ENCODE measurements at regions not wholly inside any gene's neighbourhood (a gene's known extent, or its start where the extent isn't known, plus 50 kb on each side); places are given as distances from the start of the nearest gene placed in this dataset.
"Not testable (repeated sequence)": the region's sequence is repeated elsewhere in the genome, so short reads cannot be mapped to it uniquely, and the experiment has no call there.

DNA sequence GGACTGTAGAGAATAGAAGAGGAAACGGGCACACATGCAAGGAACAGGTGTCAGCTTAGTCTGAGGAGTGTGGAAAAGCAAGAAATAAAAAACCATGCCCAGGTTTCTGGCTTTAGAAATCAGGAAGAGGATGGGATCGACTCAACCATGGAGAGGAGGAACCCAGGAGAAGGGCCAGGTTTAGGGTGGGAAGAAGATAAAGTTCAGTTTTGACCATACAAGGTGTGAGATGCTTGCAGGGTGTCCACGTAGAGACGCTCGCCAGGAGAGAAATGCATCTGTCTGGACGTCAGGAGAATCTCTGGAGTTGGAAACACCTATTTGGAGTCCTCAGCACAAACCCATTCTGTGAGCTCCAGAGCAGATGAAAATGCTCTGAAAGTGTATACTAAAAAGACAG is 275.1 kb downstream of the CYRIA start:
- DNase-seq: no peak

DNA sequence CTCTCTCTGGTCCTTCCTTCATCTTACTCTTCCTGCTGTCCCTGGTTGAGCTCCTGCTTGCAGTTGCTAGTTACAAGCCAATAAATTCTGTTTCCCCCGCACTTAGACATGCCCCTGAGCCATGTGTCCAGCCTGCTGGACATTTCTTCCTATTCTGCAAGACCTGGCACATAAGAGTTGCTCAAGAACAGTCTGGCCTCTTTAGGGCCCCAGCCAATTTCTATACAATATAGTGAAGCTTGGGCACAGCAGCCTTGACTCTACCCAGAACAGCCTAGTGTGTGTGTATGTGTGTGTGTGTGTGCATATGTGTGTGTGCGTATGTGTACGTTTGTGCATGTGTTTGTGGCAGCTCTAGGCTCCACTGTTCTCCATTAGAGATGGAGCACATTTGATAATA is 276.0 kb downstream of the CYRIA start:
- DNase-seq: no peak

DNA sequence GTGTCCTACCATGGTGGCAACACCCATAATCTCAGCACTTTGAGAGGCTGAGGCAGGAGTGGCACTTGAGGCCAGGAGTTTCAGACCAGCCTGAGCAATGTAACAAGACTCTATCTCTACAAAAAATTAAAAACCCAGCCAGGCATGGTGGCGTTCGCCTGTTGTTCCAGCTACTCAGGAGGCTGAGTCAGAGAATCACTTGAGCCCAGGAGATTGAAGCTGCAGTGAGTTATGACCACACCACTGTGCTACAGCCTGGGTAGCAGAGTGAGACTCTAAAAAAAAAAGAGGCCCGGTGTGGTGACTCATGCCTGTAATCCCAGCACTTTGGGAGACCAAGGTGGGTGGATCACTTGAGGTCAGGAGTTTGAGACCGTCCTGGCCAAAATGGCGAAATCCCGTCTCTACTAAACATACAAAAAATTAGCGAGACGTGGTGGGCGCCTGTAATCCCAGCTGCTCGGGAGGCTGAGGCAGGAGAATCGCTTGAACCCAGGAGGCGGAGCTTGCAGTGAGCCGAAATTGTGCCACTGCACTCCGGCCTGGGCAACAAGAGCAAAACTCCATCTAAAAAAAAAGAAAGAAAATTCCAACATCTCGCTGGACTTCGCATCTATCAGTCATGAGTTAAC is 277.3 kb downstream of the CYRIA start:
- not testable (repeated sequence) for DNase-seq

DNA sequence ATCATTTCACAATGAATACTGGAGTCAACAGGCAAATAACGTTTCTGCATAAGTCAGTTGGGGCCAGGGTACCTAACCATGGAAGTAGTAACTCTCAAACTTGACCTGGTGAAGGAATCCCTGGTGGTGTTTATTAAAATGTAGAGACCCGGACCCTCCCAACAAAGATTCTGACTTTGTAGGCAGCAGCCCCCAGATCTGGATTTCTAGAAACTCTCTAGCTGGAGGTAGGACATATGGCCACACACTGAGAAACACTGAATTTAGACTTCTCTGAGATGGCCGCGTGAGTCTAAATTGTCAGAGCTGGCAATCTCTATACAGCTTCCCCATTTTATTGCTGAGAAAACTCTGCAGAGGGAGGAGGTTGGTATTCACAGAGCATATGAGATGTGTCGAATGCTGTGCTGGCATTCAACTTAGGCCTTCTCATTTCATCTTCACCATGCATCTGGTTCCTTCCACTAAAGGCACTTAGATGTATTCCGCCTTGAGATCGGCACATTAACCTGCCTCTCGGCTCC is 278.1 kb downstream of the CYRIA start:
- DNase-seq: no peak

- DNase-seq: no peak
These were observed 279.2 kb downstream of the CYRIA start for GRCh38 chr2:16386431-16386830.

GRCh38 chr2:16386031-16386430 is 279.6 kb downstream of the CYRIA start:
- no peak for DNase-seq

GRCh38 chr2:16385341-16385740 is 280.3 kb downstream of the CYRIA start:
- no peak for DNase-seq

- no peak for DNase-seq
These were observed 282.2 kb downstream of the CYRIA start for GRCh38 chr2:16383411-16383810.

- DNase-seq: no peak
These were observed 283.2 kb downstream of the CYRIA start for GRCh38 chr2:16382451-16382850.

DNA sequence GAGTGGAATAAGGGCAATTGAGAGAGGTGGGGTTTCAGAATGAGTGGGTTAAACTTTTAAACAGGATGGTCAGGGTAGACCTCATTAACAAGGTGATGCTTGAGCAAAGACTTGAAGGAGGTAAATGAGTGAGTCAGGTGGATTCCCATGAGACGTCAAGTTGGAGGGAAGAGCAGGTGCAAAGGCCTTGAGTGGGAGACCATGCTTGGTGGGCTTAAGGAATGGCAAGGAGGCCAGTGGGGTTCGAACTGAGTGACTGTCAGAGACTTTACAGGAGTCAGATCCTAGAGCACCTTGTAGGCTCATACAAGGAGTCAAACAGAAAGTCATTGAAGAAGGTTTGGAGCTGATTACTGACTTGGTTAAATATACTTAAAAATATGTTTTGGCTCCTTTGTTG is 284.1 kb downstream of the CYRIA start:
- DNase-seq: no peak

DNA sequence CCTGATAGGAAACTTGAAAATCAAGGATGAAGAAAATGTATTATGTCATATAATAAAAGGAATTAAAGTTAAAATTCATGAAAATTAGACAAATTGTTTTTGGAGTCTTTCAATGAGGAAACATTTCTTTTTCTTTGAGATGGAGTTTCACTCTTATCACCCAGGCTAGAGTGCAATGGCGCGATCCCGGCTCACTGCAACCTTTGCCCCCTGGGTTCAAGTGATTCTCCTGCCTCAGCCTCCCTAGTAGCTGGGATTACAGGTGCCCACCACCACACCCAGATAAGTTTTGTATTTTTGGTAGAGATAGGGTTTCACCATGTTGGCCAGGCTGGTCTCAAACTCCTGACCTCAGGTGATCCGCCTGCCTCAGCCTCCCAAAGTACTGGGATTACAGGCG is 285.7 kb downstream of the CYRIA start:
- DNase-seq: not testable (repeated sequence)

DNA sequence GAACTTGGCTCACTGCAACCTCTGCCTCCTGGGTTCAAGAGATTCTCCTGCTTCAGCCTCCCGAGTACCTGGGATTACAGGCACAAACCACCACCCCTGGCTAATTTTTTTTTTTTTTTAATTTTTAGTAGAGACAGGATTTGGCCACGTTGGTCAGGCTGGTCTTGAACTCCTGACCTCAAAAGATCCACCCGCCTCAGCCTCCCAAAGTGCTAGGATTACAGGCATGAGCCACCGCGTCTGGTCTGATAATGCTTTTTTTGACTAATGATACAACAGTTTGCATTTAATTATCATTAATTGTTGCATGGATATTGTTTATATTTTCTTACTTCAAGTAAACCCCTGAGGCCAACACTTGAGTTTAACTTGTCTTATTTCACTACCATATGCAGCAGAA is 286.6 kb downstream of the CYRIA start:
- not testable (repeated sequence) for DNase-seq

DNA sequence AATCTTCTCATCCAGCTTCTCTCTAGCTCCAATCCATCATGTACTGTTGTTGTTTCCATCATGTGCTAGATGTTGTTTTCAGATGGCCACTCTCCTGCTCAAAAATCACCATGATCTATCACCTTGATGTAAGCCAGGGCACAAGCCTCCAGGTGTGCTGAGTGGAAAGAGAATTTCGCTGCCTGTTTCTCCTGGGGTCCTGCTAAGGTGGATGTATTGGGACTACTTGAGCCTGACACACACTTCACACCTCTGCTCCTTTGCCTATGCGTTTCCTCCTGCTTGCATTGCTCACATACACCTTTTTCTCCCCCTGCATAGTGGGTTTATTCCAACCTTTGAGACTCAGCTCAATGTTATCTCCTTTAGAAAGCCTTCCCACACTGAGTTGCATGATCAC is 287.6 kb downstream of the CYRIA start:
- DNase-seq: no peak

- no peak for DNase-seq
These were observed 289.7 kb downstream of the CYRIA start for GRCh38 chr2:16375981-16376380.

DNA sequence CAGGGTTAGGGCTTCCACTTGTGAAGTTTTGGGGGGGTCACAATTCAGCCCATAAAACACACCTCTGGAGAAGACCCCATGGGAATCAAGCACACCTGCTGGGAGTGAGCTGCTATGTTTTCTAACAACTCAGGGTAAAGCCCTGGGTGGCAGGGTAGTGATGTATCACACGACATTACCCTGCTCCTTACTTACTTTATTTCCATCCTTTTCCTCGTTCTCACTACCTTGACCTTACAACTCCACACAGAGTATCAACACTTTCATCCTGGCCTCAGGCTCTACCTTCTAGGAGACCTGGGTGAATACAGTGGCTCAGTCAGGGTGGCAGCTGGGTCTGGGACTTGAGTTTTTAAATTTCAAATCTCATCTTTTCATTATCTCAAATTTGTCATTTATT is 290.3 kb downstream of the CYRIA start:
- no peak for DNase-seq

GRCh38 chr2:16374671-16375070 is 291.0 kb downstream of the CYRIA start:
- no peak for DNase-seq

GRCh38 chr2:16373341-16373740 is 292.3 kb downstream of the CYRIA start:
- no peak for DNase-seq

DNA sequence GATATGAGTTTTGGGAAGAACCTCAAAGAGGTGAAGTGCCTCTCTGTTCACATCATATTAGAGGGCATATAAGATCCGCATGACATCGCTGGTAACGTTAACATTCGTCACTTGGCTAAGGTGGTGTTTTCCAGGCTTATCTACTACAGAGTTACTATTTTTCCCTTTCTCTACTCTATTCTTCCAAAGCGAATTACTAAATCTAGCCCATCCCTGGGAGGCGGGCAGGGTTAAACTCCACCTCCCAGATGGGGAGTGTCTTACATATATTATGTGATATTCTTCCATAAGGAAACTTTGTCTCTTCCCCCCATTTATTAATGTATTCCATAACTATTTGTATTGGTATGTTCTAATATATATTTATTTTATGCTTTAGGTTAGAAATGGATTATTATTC is 293.9 kb downstream of the CYRIA start:
- no peak for DNase-seq

- DNase-seq: no peak
These were observed 296.7 kb downstream of the CYRIA start for GRCh38 chr2:16368951-16369350.

GRCh38 chr2:16368328-16368727 is 297.3 kb downstream of the CYRIA start:
- DNase-seq: no peak

DNA sequence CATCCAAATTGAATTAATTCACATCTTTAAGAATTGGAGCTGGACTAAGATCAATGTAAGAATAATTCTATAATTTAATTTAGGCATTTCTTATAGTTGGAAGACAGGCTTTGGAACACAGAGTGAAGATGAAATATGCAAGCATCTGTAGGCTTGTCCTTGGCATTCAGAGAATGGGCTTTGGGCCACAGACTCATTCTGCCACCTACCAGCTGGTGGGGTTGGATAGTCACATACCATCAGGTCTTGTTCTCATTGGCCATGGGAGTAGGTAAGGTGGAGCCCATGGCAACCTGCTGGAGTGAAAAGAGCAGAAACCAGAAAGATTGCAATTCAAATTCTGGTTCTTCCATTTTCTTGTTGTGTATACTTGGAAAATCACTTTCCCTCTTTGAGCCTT is 300.3 kb downstream of the CYRIA start:
- DNase-seq: no peak

- no peak for DNase-seq
These were observed 302.1 kb downstream of the CYRIA start for GRCh38 chr2:16363581-16363980.

DNA sequence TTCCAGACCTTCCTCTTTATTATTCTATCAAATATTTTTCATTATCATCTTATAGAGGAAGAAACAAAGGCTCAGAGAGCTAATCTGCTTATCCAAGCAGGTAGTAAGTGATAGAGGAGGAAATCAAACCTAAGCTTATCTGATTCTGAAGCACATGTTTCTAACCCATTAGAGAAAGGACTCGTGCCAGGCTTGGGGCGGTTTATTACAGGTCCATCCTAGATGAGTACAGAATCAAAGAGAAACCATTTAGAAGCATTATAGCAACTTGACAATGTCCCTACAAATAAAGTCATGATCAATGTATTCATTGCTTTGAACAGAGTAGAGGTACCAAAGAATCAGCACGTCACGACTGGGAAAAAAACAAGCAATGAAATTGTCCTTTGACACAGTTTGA is 303.0 kb downstream of the CYRIA start:
- no peak for DNase-seq

DNA sequence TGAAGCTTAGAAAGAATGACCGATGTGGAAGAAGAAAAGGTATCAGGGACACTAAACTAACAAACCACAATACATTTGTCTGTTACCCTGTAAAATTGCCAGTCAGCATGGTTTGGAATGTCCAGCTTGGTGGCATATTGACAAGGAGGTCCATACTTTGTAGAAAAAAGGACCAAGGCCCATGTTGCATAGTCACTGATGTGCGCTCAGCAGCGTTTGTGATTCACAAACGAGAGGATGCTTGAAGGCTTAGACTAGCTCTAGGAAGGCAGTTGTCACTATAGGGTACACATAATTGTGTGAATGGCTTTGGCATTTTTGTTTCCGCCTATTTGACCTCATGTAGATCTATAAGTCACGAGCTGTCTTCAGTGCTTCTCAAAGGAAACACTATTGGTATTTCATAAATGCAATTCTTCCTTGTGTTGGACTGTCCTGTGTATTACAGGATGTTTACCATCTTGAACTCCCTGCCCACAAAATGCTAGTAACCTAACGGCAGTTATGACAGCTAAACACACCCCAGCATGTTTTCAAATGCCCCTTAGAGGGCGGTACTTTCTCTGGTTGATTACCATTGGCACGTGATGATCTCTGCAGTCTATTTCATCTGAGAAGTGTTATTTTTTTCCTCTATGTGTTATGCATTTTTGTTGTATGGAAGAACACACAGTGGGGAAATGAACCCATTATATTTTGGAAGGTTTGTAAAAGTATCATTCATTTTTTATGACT is 304.2 kb downstream of the CYRIA start:
- no peak for DNase-seq

GRCh38 chr2:16359961-16360360 is 305.7 kb downstream of the CYRIA start:
- no peak for DNase-seq
